Glutamatergic neuron (in vitro differentiated cells): ENCODE measurements at regions not wholly inside any gene's neighbourhood (a gene's known extent, or its start where the extent isn't known, plus 50 kb on each side); places are given as distances from the start of the nearest gene placed in this dataset.

Experiments
- DNase-seq: peaks from one replicate; pipeline ENCODE4 v3.0.0; 2022
- H3K27ac Mint-ChIP-seq: one replicate; pipeline ENCODE4 v1.8.0; 2020; ENCODE audit warnings: mild to moderate bottlenecking, mixed read lengths, inconsistent platforms; ENCODE audit not compliant: unreplicated experiment
- H3K27me3 Mint-ChIP-seq: one replicate; pipeline ENCODE4 v1.8.0; 2020; ENCODE audit warnings: mild to moderate bottlenecking, moderate library complexity, mixed read lengths, inconsistent platforms; ENCODE audit not compliant: unreplicated experiment
- H3K36me3 Mint-ChIP-seq: one replicate; pipeline ENCODE4 v1.8.0; 2020; ENCODE audit warnings: mild to moderate bottlenecking, mixed read lengths, inconsistent platforms; ENCODE audit not compliant: unreplicated experiment
- H3K4me1 Mint-ChIP-seq: one replicate; pipeline ENCODE4 v1.8.0; 2020; ENCODE audit warnings: mild to moderate bottlenecking, low read depth, mixed read lengths, inconsistent platforms; ENCODE audit not compliant: unreplicated experiment
- H3K4me3 Mint-ChIP-seq: one replicate; pipeline ENCODE4 v1.8.0; 2020; ENCODE audit warnings: mild to moderate bottlenecking, mixed read lengths, inconsistent platforms; ENCODE audit not compliant: unreplicated experiment
- H3K9me3 Mint-ChIP-seq: one replicate; pipeline ENCODE4 v1.8.0; 2020; ENCODE audit warnings: mild to moderate bottlenecking, moderate library complexity, mixed read lengths, inconsistent platforms; ENCODE audit not compliant: unreplicated experiment
- TF ChIP-seq, protein P1 (sequence below): fragments of 200-600 bp; sonication (generic); IDR thresholded peaks from one replicate; pipeline ENCODE4 v1.5.0; 2021; ENCODE audit not compliant: partially characterized antibody, unreplicated experiment

- no peaks in the 10 kb centered on the region for H3K27me3 Mint-ChIP-seq
- H3K4me1 Mint-ChIP-seq: no peaks in the 10 kb centered on the region
- TF ChIP-seq, protein P1, sequence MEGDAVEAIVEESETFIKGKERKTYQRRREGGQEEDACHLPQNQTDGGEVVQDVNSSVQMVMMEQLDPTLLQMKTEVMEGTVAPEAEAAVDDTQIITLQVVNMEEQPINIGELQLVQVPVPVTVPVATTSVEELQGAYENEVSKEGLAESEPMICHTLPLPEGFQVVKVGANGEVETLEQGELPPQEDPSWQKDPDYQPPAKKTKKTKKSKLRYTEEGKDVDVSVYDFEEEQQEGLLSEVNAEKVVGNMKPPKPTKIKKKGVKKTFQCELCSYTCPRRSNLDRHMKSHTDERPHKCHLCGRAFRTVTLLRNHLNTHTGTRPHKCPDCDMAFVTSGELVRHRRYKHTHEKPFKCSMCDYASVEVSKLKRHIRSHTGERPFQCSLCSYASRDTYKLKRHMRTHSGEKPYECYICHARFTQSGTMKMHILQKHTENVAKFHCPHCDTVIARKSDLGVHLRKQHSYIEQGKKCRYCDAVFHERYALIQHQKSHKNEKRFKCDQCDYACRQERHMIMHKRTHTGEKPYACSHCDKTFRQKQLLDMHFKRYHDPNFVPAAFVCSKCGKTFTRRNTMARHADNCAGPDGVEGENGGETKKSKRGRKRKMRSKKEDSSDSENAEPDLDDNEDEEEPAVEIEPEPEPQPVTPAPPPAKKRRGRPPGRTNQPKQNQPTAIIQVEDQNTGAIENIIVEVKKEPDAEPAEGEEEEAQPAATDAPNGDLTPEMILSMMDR: no peak
- no peaks in the 10 kb centered on the region for H3K9me3 Mint-ChIP-seq
- DNase-seq: no peak
- H3K4me3 Mint-ChIP-seq: no peak overlapping the region
- peaks cover 5% of the 10 kb centered on the region for H3K36me3 Mint-ChIP-seq
- no peak overlapping the region for H3K27ac Mint-ChIP-seq
These were observed 530.8 kb downstream of the SPATA31D1 start for GRCh38 chr9:82519332-82519731.

DNA sequence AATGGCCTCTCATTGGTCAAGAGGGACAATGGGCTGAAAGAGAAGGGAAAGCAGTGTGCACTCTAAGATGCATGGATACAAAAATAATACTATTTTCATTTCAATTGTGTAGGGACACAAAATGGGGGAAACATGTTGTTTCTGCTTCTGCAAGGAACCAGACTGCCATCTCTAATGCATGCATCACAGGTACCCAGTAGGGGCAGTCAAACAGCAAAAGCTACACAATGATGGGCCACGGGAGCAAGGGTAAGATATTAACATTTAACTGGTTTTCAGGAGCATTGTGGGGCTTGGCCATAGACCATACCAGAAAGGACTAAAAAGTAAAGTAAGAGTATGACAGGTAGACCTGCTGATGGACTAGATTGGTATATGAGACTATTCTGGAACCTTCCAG, 535.8 kb downstream of the SPATA31D1 start:
- H3K27me3 Mint-ChIP-seq: no peaks in the 10 kb centered on the region
- no peak overlapping the region for H3K4me3 Mint-ChIP-seq
- TF ChIP-seq, protein P1: no peak
- H3K27ac Mint-ChIP-seq: no peak overlapping the region
- H3K9me3 Mint-ChIP-seq: peaks cover 3% of the 10 kb centered on the region
- DNase-seq: no peak
- H3K4me1 Mint-ChIP-seq: no peaks in the 10 kb centered on the region
- peaks cover 22% of the 10 kb centered on the region for H3K36me3 Mint-ChIP-seq

GRCh38 chr9:82526577-82526976, 536.4 kb downstream of the RASEF start:
- Mint-ChIP-seq H3K4me1 (no peaks in the 10 kb centered on the region), H3K27ac (no peak overlapping the region), H3K36me3 (peaks cover 22% of the 10 kb centered on the region), H3K27me3 (no peaks in the 10 kb centered on the region), H3K9me3 (peaks cover 3% of the 10 kb centered on the region), H3K4me3 (no peak overlapping the region)
- no peak for DNase-seq
- TF ChIP-seq, protein P1: no peak

GRCh38 chr9:82531795-82532194, 531.1 kb downstream of the RASEF start:
- no peak for DNase-seq
- Mint-ChIP-seq H3K4me3 (no peak overlapping the region), H3K27ac (no peak overlapping the region), H3K4me1 (peaks cover 5% of the 10 kb centered on the region), H3K27me3 (no peaks in the 10 kb centered on the region), H3K36me3 (peaks cover 9% of the 10 kb centered on the region), H3K9me3 (peaks cover 3% of the 10 kb centered on the region)
- TF ChIP-seq, protein P1: no peak

DNA sequence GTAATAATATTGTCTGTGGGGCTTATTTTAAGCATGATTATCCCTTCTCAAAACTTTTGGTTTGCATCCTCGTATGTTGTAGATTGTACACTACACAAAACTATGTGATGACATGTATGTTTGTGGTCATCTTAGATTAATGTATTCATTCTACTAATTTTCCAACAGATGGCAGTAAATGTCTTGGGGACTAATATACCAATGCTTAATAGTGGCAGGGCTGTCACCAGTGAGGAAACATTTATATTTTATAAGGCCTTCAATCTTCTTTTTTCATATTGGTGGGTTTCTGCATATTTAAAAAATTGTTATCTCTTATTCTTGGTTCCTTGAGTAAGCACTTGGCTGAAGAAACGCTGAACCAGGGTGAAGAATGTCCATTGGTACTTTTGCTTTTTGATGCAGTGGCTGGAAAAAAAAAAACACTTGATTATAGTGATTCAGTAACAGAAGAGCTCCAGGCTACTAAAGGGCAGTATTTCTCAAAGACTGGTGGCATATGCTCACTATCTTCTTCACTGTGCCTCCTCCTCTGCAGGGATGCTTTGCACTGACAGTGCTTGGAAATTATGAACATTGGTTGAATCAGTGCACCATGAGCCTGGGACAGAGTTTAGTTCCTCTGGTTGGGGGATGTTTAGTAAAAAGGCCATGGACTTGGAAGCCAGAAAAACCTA, 530.3 kb downstream of the RASEF start:
- Mint-ChIP-seq H3K36me3 (peaks cover 7% of the 10 kb centered on the region), H3K27ac (no peak overlapping the region)
- DNase-seq: no peak

More for the DNA sequence above, 530.3 kb downstream of the RASEF start:
- Mint-ChIP-seq H3K4me1 (peaks cover 5% of the 10 kb centered on the region), H3K4me3 (no peak overlapping the region), H3K27me3 (no peaks in the 10 kb centered on the region), H3K9me3 (peaks cover 3% of the 10 kb centered on the region)
- TF ChIP-seq, protein P1: no peak
